GM19455 (cell line): ENCODE measurements at regions not wholly inside any gene's neighbourhood (a gene's known extent, or its start where the extent isn't known, plus 50 kb on each side); places are given as distances from the start of the nearest gene placed in this dataset.
"Not testable (repeated sequence)": the region's sequence is repeated elsewhere in the genome, so short reads cannot be mapped to it uniquely, and the experiment has no call there.

Source experiments
- ATAC-seq: cut with Tn5 transposase; IDR thresholded peaks from one replicate; pipeline ENCODE4 v1.9.1; 2021; ENCODE audit not compliant: unreplicated experiment

DNA sequence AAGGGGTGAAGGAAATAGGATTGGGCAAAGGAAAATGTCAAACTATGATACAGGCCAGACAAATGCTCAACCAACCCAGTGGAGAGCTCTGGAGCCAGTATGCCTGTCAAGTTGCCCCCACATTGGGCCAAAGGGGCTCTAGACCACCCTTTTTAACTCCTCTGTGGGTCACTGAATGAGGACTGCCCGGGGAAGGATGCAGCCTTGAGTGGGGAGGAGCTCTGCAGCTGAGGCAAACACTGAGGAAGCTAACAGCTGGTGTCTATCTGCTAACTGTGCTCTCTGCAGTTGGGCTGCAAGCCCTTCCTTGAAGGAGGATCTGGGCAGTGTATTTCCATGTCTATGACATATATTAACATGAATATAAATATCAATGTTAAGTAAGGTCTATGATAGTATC is 98.4 kb upstream of the PRSS16 start:
- ATAC-seq: no peak

DNA sequence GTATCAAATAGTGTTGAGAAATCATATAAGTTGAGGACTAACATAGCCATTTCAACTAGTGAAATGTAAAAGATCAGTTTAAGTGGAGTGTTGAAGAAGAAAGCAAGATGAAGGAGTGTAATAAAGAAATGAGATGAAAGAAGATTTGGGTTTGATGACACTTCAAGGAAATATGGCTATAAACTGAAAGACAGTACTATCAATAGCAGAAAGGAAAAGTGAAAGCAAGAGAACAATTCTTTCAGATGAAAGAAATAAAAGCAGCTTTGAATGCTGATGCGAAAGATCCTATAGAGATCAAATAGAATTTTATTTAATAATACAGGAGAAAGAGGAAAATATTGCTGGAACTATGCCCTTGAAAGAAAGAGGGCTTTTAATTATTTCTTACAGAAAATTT is 92.8 kb upstream of the PRSS16 start:
- ATAC-seq: no peak

DNA sequence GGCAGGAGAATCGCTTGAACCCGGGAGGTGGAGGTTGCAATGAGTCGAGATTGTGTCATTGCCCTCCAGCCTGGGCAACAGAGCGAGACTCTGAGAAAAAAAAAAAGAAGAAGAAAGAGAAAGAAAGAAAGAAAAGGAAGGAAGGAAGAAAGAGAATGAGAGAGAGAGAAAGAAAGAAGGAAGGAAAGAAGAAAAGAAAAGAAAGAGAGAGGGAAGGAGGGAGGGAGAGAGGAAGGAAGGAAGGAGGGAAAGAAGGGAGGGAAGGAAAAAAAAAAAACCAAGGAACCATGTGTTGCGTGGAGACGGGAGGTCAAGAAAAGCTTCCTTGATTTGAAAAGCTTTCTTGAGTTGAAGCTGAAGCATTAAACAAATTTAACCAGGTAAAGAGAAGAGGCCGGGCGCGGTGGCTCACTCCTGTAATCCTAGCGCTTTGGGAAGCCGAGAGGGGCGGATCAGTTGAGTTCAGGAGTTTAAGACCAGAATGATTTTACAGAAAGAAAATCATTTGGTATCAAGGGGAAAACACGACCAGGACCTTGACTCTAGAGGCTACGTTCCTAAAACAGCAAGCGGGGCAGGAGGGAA is 90.5 kb upstream of the PRSS16 start:
- no peak for ATAC-seq

DNA sequence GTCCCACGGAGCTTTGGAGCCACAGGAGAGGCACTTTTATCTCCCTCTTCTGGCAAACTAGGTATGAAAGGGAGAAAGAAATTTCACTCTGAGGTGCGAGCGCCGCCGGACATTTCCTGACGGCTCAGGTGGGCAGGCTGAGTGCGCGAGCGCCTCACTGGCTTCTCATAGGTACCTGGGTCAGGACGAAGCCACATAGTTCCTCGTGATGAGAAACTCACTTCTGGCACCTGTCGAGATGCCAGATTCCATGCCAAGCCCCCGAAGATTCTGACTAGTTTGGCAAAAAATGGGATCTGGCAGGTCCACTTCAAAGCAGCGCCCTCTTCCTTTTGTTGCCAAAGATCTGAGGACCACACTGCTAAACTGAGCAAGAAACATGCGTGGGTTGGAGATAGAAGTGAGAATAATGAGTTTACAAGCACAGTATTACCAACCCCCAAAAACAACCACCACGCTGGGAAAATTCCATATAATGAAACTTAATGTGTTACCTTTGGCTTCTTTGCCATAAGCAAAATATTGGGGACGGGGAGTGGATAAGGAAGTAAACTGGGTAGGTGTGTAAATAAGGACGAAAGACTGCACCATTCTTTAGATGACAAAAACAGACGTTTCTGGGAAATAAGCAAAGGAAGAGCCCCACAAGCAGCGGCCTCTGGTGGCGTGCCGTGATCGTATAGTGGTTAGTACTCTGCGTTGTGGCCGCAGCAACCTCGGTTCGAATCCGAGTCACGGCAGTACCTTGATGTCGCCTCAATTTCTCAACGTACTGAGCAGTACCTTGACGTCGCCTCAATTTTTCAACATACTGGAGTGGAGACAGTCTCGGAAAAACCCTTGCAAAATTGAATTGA is 89.8 kb upstream of the PRSS16 start:
- ATAC-seq: peak; percentile 49

DNA sequence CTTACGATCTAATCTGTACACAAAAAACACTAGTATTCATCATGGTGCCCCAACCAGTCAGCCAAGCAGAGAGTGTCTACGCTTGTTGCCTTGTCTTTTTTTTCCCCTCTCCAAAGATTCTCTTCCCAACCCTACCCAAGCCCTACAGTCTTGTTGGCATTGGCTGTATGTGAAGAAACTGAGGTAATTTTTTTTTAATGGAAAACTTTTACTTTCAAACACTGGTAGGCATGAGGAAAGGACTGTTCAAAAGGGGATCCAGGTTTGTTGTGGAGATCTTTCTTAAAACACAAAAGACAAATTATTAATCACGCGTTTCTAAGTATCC is 89.2 kb upstream of the PRSS16 start:
- ATAC-seq: no peak

DNA sequence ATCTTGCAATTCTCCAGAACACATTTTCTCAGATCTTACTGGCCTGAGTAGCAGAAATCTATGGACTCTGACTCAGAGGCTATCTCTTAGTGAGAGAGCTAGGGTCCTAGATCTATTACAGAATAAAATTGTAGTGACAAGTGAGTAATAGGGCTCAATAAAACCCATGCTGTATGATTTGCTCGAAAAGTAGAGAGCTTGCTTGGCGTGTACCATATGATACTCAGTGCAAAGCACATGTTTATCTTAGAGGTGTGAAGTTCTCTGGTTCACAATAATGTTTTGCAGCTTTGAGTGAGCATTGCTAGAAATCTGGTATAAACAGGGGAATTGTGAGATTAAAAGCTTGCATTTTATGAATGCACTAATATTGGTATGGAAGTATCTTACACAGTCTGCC is 87.8 kb upstream of the PRSS16 start:
- ATAC-seq: no peak

DNA sequence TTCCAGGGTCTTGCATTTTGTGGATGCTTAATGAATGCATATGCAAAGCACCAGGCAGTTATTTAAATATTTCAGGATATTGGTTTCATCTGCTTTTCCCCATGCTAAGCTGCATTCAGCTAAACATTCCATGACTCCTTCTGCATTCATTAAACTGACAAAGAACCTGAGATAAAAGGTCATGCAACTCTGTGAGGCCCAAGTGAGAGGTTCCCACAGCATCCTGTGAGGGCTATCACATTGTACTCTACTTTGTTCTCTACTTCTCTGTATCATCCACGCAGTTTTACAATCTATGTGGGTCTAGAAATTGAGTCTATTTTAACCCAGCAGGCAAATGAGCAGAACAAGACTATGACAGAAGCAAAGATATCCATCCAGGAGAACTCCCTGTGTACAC is 86.4 kb upstream of the PRSS16 start:
- ATAC-seq: no peak

DNA sequence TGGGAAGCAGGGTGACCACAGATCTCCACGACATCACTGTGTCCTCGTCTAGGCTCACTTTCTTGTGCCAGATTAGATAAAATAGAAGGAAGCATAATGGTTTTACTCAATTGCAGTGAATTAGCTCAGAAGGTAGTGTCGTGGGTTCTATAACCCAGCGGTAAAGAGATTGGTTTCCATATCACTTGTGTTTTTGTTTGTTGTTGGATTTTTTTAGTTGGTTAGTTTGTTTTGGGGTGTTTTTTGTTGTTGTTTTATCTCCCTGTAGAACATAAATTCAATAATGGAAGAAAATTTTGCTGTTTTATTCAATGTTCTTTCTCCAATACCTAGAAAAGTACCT is 85.9 kb upstream of the PRSS16 start:
- no peak for ATAC-seq

DNA sequence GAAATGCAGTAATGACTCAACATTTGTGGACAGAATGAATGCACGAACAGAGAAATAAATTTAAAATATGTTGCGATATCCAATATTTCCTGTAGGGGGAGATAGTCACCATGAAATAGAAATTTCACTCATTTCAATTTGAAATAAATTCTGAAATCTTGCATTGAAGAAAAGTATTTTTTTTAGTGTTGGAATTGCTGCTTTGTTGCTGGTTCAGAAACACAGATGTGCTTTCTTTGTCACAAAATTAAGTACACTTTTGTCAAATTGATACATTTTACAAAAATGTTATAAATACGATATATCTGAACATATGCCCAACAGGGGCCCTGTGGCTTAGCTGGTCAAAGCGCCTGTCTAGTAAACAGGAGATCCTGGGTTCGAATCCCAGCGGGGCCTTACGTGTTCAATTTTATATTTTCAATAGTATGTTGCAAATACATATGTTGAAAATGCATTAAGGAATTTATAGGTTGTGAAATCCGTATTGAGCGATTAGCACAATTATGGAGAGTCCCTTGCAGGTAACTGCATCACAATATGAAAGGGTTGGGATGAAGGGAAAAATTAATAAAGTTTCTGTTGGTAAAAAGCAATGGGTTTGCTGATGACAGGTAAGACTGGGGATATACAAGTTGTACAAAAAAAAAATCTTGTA is 85.4 kb upstream of the PRSS16 start:
- no peak for ATAC-seq

DNA sequence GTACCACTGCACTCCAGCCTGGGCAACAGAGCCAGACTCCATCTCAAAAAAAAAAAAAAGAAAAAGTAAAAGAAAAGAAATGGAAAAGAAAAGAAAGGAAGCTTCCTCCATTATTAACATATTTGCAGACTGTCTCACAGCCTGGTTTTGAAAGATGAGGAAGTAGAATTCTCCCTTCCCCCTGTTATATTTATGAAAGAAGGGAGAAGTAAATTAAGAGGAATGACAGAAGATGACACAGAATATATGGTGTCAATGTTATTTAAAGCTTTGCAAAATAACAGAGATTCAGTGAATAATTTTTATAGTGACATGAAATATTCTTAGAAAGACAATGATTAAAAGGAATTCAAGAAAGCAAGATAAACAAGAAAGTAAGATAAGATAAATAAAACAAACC is 83.7 kb upstream of the PRSS16 start:
- ATAC-seq: no peak

DNA sequence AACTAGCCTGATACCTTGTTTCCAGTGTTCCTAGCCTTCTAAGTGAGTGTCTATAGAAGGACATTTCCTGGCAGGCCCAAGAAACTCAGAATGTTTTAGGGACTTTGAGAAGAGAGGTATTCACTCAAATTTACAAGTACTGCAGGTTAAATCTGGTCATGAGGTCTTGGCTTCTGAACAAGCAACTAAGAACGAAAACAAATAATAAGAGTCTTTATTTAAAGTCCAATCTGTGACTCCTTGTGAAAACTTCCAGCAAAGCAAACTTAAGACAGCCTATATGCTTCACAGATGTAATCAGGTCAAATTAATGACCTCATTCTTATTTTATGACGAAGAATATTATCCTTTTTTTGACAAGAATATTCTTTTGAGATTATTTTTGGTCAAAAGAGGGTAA is 79.4 kb upstream of the PRSS16 start:
- no peak for ATAC-seq

DNA sequence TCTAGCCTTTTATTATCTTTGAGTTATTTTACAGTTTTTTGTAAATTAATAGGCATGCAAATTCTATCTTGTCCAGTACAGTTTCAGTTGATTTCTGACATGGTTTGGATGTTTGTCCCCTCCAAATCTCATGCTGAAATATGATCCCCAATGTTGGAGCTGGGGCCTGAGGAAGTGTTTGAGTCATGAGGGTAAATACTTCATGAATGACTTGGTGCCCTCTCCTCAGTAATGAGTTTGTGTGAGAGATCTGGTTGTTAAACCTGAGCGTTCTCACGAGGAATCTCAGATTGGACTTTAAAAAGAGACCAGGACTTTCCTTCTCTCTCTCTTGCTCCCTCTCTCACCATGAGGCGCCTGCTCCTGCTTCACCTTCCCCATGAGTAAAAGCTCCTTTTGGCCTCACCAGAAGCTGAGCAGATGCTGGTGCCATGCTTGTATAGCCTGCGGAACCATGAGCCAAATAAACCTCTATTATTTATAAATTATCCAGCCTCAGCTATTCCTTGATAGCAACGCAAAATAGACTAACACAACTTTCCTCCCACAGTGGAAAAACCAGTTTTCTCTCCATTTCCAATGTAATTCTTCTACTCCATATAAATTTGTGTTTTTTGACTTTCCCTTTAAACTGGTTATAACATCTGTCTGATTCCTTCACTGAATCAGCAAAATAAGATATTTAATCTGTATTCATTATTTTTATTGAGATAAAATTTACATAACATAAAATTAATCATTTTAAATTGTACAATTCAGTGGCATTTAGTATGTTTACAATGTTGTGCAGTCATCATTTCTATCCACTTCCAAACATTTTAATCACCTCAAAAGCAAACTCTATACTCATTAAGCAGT is 78.7 kb upstream of the PRSS16 start:
- ATAC-seq: no peak

DNA sequence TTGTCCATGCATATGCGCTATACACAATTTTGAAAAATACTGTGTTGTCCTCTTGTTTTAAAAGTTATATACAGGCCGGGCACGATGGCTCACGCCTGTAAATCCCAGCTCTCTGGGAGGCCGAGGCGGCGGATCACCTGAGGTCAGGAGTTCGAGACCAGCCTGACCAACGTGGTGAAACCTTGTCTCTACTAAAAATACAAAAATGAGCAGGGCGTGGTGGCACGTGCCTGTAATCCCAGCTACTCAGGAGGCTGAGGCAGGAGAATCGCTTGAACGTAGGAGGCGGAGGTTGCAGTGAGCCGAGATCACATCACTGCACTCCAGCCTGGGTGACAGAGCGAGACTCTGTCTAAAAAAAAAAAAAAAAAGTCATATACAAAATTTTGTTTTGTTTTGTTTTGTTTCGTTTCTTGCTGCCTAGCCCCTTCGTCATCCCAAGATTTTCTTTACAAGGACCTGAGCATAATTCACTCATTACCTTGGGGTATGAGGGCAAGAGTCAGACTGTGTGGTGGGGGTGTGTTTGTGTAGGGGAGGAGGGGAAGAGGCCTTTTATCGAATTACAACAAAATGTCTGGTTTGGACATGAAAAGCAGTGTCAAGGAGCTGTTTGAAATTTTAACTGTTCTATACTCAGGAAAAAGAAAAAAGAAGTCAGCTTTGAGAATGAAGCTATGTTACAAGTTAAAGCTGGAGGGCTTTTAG is 74.8 kb upstream of the PRSS16 start:
- not testable (repeated sequence) for ATAC-seq

DNA sequence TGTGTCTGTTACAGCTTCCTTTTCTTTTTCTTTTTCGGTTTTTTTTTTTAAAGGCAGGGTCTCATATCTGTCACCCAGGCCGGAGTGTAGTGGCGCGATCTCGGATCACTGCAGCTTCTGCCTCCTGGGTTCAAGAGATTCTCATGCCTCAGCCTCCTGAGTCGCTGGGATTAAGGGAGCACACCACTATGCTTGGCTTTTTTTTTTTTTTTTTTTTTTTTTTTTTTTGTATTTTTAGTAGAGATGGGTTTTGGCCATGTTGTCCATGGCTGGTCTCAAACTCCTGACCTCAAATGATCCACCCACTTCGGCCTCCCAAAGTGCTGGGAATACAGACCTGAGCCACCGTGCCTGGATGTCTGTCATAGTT is 74.3 kb upstream of the PRSS16 start:
- not testable (repeated sequence) for ATAC-seq

DNA sequence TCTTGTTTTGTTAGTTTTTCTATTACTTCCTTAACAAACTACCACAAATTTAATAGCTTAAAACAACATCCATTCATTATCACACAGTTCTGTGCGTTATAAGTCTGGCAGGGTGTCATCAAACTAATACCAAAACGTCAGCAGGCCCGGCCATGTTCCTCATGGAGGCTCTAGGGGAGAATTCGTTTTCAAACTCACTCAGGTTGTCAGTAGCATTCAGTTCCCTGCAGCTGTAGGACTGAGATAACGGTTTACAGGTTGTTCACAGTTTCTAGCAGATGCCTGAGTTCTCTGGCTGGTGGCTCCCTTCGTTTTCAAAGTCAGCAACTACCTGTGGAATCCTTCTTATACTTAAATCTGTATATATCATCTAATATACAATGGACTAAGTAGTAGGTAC is 72.5 kb upstream of the PRSS16 start:
- ATAC-seq: no peak

DNA sequence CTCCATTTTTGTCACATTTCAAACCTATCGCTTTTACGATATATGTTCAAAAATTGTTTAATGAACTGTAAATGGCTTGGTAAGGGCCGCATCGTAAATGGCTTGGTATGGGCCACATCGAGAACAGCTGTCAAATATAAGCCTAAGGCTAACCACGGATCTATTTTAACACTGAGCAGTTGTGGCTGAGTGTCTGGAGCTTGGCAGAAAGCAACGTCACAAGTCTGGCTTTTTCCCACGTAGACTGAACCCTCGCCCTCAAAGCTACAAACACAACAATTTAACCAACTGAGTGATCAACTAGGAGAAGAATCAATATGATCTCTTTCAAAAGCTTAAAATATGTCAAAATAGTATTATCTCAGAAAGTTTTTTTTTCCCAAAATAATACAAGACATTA is 71.4 kb upstream of the PRSS16 start:
- no peak for ATAC-seq

DNA sequence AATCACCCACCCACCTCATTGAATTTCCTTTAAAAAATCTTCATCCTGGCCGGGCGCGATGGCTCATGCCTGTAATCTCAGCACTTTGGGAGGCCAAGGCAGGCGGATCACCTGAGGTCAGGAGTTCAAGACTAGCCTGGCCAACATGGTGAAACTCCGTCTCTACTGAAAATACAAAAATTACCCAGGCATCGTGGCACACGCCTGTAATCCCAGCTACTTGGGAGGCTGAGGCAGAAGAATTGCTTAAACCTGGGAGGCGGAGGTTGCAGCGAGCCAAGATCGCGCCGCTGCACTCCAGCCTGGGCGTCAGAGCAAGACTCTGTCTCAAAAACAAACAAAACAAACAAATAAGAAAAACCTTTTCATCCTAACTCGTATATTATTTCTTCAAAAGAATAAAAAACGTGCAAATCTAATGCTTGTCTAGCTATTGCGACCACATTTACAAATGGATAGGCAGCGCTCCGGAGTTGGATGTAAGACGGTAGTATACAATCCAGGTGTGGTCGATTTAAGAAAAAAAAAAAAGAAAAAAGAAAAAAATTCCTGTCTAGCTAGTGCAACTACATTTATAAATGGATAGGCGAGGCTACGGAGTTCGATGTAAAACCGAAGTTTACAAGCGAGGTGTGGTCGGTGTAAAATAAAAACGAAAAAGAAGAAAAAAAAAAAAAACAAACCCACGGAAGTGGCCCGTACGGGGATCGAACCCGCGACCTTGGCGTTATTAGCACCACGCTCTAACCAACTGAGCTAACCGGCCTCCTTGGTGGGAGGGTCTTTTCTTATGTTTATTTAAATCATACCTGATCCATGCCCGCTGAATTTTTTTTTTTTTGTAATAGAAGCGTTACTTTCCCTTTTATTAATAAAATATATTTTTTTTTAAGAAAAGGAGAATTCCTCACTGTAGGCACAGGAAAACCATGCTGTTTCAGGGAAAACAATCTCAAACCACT is 70.7 kb upstream of the PRSS16 start:
- no peak for ATAC-seq

DNA sequence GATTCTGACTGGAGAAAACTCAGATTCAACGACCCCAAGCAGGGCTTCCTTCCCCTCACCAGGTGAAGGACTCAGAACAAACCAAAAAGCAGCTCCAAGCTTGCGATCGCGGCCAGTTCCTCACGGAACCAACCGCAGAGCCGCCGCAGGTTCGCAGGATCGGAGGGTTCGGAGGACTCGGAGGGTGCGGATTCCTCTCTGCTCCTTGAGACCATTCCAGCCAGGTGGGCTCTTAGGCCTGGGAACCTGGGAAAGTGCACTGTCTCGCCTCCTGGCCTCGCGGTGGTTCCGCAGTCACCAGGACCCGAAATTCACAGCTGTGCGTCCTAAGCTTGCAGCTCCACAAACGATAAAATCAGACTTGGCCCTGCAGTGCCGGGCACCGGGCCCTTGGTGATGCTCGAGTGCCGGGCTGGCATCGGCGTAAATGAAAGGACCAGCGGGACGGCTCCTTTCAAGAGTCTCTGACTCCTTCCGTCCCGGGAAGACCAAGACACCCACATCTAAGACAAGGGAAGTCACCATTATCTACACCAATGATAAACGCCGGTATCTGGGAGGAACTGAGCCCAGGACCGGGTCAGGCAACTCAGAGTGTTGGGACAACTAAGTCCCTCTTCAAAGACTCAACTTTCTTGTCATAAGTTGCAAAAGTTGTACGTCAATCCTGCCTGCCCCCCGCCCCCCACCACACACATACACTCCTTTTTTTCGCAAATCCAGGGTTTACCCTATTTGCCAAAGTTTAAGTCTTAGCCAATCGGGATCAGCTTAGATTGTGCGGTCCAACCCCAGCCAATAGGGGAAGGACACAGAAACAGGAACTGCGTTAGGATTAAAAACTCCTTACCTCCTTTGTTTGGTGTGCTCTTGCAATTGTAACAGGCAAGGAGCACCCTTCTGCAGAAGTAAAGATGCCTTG is 69.8 kb upstream of the PRSS16 start:
- peak; percentile 61 for ATAC-seq

DNA sequence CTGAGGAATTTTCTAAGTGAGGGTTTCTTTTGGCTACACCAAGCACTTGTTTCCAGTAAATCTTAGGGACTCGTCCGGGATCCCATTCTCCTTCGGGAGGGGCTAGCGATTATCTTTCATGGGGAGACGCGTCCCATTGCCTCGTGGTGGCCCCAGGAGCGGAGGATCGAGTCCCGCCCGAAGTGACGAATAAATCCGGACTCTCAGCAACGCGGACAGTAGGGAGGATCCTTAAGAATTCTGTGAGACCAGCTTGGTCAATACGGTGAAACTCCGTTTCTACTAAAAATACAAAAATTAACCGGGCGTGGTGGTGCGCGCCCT is 69.1 kb upstream of the PRSS16 start:
- peak; percentile 10 for ATAC-seq
